ENCODE measurements at regions not wholly inside any gene's neighbourhood (a gene's known extent, or its start where the extent isn't known, plus 50 kb on each side); places are given as distances from the start of the nearest gene placed in this dataset.

- TF ChIP-seq BHLHE40 (IDR thresholded peaks at IDR 0.05; ENCODE audit: low read depth, low read length), result no peak
- no peak for TF ChIP-seq POLR2A (IDR thresholded peaks at IDR 0.05; ENCODE audit: low read depth, low read length)
- TF ChIP-seq, protein P1, sequence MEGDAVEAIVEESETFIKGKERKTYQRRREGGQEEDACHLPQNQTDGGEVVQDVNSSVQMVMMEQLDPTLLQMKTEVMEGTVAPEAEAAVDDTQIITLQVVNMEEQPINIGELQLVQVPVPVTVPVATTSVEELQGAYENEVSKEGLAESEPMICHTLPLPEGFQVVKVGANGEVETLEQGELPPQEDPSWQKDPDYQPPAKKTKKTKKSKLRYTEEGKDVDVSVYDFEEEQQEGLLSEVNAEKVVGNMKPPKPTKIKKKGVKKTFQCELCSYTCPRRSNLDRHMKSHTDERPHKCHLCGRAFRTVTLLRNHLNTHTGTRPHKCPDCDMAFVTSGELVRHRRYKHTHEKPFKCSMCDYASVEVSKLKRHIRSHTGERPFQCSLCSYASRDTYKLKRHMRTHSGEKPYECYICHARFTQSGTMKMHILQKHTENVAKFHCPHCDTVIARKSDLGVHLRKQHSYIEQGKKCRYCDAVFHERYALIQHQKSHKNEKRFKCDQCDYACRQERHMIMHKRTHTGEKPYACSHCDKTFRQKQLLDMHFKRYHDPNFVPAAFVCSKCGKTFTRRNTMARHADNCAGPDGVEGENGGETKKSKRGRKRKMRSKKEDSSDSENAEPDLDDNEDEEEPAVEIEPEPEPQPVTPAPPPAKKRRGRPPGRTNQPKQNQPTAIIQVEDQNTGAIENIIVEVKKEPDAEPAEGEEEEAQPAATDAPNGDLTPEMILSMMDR (conservative IDR thresholded peaks at IDR 0.05; ENCODE audit: low read depth, low read length), result no peak
- no peak for TF ChIP-seq MAZ (IDR thresholded peaks at IDR 0.05; ENCODE audit: borderline replicate concordance, low read depth, low read length)
- no peak for TF ChIP-seq NFE2L2 (IDR thresholded peaks at IDR 0.05; ENCODE audit: low read depth, low read length)
- TF ChIP-seq MAFK (IDR thresholded peaks at IDR 0.05; ENCODE audit: low read depth, low read length), result no peak
- TF ChIP-seq, protein P2, sequence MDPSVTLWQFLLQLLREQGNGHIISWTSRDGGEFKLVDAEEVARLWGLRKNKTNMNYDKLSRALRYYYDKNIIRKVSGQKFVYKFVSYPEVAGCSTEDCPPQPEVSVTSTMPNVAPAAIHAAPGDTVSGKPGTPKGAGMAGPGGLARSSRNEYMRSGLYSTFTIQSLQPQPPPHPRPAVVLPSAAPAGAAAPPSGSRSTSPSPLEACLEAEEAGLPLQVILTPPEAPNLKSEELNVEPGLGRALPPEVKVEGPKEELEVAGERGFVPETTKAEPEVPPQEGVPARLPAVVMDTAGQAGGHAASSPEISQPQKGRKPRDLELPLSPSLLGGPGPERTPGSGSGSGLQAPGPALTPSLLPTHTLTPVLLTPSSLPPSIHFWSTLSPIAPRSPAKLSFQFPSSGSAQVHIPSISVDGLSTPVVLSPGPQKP (IDR thresholded peaks at IDR 0.05; ENCODE audit: borderline replicate concordance, low read depth, low read length), result no peak
- TF ChIP-seq CHD1 (IDR thresholded peaks at IDR 0.05; ENCODE audit: low read depth, low read length), result no peak
- no peak for TF ChIP-seq CEBPB (IDR thresholded peaks at IDR 0.05; ENCODE audit: low read depth, low read length)
- TF ChIP-seq MXI1 (IDR thresholded peaks at IDR 0.05; ENCODE audit: borderline replicate concordance, low read depth, low read length), result no peak
- no peak for TF ChIP-seq FOS (IDR thresholded peaks at IDR 0.05; ENCODE audit: low read depth, low read length)
- no peak for TF ChIP-seq RCOR1 (IDR thresholded peaks at IDR 0.05; ENCODE audit: insufficient replicate concordance, low read length)
- no peak for TF ChIP-seq RAD21 (IDR thresholded peaks at IDR 0.05; ENCODE audit: low read length)
- no peak for TF ChIP-seq SMC3 (IDR thresholded peaks at IDR 0.05; ENCODE audit: low read depth, low read length)
- no peak for TF ChIP-seq RFX5 (IDR thresholded peaks at IDR 0.05; ENCODE audit: low read depth, low read length)
- TF ChIP-seq, protein P3, sequence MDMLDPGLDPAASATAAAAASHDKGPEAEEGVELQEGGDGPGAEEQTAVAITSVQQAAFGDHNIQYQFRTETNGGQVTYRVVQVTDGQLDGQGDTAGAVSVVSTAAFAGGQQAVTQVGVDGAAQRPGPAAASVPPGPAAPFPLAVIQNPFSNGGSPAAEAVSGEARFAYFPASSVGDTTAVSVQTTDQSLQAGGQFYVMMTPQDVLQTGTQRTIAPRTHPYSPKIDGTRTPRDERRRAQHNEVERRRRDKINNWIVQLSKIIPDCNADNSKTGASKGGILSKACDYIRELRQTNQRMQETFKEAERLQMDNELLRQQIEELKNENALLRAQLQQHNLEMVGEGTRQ (IDR thresholded peaks at IDR 0.05; ENCODE audit: low read depth, low read length), result no peak
- no peak overlapping the region for H3K56ac ChIP-seq (ENCODE audit: extremely low read depth, insufficient read depth, low read length)
- no peaks in the 10 kb centered on the region for H3K9me1 ChIP-seq (ENCODE audit: insufficient read depth, low read length)
- no peak overlapping the region for H3K4me2 ChIP-seq (ENCODE audit: low read depth, low read length)
- ATAC-seq (ENCODE audit: low read depth) (no peak), DNase-seq (no peak)
- no peaks in the 10 kb centered on the region for H3K36me3 ChIP-seq (ENCODE audit: control insufficient read depth, insufficient read depth, low read length)
- ChIA-PET CTCF (no interaction called here), POLR2A (ENCODE audit: unreplicated experiment) (no interaction called here)
- no peak overlapping the region for H3K4me3 ChIP-seq (ENCODE audit: insufficient read depth, low read depth, low read length)
- in situ Hi-C loops (cut with MboI; ENCODE audit: low sequenced_read_pairs) (no loop called here), intact Hi-C loops (cut with micrococcal nuclease) (no loop called here), dilution Hi-C loops (cut with HindIII; ENCODE audit: low sequenced_read_pairs, unreplicated experiment) (no loop called here)
- H3K27ac ChIP-seq (ENCODE audit: insufficient read depth, low read length), result no peak overlapping the region
- H3K14ac ChIP-seq (replicated peaks; ENCODE audit: low read depth, low read length), result no peak overlapping the region
- H3K27me3 ChIP-seq (ENCODE audit: control insufficient read depth, insufficient read depth, low read length), result no peaks in the 10 kb centered on the region; the same call in 1 of the 2 replicates
- H2BK20ac ChIP-seq (ENCODE audit: low read depth, low read length), result no peak overlapping the region
- H3K18ac ChIP-seq (ENCODE audit: low read depth, low read length), result no peak overlapping the region
- no peak overlapping the region for H3K9ac ChIP-seq (ENCODE audit: low read depth, low read length)
- 100% methylated on average over 3 of the region's 5 CpGs; no CpG with 5 or more reads in 1 of the 2 experiments for WGBS, 2 experiments (ENCODE audit: extremely low coverage in 2 of 2, insufficient read length in 1 of 2)
- H2BK15ac ChIP-seq (ENCODE audit: low read depth, low read length), result no peak overlapping the region
- H3K79me1 ChIP-seq (ENCODE audit: low read depth in 1 of 2, low read length in 2 of 2), result no peaks in the 10 kb centered on the region
- no TSS peak for BruUV-seq (replicated peaks)
- H4K5ac ChIP-seq (ENCODE audit: low read depth, low read length), result no peak overlapping the region
- no peak overlapping the region for H2AK9ac ChIP-seq (replicated peaks; ENCODE audit: low read depth, low read length, poor library complexity)
- H4K20me1 ChIP-seq (ENCODE audit: insufficient read depth, low read length), result no peaks in the 10 kb centered on the region
- H3K4ac ChIP-seq (ENCODE audit: low read depth, low read length), result no peak overlapping the region
- H4K91ac ChIP-seq (ENCODE audit: insufficient read depth, low read depth, low read length), result no peak overlapping the region
- no peak overlapping the region for H2BK120ac ChIP-seq (ENCODE audit: low read depth, low read length)
- H2BK5ac ChIP-seq (ENCODE audit: low read depth, low read length, poor library complexity, severe bottlenecking), result no peak overlapping the region
- no peak overlapping the region for H3K23ac ChIP-seq (ENCODE audit: low read depth, low read length)
- H3K4me1 ChIP-seq (ENCODE audit: control insufficient read depth, insufficient read depth, low read length), result no peaks in the 10 kb centered on the region
- H4K8ac ChIP-seq (ENCODE audit: low read depth in 2 of 2, low read length in 2 of 2), result no peak overlapping the region
- H2AFZ ChIP-seq (replicated peaks; ENCODE audit: low read length, poor library complexity), result no peak overlapping the region
- no peak overlapping the region for H2AK5ac ChIP-seq (ENCODE audit: low read depth, low read length)
- no peaks in the 10 kb centered on the region for H3K9me3 ChIP-seq (ENCODE audit: control insufficient read depth, insufficient read depth, low read length)
Measured at GRCh38 chr15:87704276-87704675, 552.3 kb downstream of the NTRK3 start.
